ENCODE measurements at regions not wholly inside any gene's neighbourhood (a gene's known extent, or its start where the extent isn't known, plus 50 kb on each side); places are given as distances from the start of the nearest gene placed in this dataset.

- DNase-seq (ENCODE audit: low read depth), result no peak
These were observed 50.6 kb upstream of the PTGR2 start for GRCh38 chr14:73800970-73801515.

- no peak for DNase-seq (ENCODE audit: low read depth)
These were observed 53.9 kb upstream of the PTGR2 start for GRCh38 chr14:73797543-73798265.

DNA sequence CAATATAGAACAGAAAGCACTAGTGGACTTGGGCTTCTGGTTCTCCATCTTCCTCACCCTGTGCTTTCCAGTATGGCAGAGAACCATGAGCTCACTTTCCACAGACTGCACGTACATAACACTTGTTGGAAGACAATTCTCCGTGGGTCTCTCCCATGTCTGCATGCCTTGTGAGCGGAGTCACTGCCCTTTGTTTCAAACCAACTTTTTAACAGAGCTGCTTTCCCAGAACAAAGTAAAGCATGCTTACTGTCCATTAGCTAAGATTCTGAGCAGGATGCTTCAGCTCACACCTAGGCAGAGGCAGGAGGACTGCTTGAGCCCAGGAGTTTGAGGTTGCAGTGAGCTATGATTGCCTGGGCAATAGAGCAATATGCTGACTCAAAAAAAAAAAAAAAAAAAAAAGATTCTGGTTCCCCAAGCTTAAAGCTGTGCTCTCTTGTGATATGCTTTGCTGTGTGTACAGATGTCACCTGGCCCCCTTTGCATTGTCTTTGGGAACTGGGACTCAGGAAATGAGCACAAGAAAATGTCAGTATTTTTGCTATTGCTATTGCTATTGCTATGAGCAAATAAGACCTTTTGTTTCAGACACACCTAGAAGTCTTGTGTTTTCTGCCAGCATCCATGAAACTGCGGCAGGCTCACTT, 54.6 kb upstream of the PTGR2 start:
- DNase-seq (ENCODE audit: low read depth), result peak; percentile 25

DNA sequence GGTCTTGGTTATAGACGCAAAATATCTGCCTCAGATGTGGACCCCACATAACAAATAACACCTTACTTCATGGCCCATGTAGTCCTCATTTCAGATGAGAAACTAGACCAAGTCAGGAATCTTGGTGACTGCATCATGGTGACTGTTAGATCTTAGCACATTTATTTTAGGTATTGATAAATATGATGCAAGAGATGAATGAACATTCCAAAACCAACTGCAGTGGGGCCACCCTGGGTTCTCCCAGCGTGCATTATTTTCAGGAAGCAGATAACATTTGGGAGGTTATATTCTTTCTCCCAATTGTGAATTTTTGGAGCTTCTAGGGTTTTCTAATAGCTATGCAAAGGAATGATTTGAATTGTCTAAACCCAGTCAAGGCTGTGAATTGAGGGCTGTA, 55.2 kb upstream of the PTGR2 start:
- DNase-seq (ENCODE audit: low read depth), result no peak

DNA sequence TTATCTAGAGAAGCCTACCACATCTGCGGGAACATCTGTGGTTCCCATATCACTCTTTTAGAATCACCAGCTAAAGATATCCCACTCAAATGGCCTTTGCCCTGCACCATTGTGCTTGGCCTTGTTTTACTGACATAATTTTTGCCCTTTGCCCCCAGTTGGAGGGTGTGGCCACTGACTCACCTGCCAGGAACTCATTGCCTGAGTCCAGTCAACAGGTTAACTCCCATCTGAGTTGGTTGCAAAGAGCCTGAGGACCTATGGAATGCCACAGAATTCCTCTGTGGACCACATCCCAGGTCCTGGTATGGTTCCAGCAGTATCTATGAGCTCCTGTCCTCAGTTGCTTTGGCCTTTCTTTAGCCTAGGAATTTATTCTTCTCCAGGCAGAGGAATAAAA, 55.7 kb upstream of the PTGR2 start:
- DNase-seq (ENCODE audit: low read depth), result peak; percentile 85

GRCh38 chr14:73795466-73795865, 56.2 kb upstream of the PTGR2 start:
- DNase-seq (ENCODE audit: low read depth), result no peak

DNA sequence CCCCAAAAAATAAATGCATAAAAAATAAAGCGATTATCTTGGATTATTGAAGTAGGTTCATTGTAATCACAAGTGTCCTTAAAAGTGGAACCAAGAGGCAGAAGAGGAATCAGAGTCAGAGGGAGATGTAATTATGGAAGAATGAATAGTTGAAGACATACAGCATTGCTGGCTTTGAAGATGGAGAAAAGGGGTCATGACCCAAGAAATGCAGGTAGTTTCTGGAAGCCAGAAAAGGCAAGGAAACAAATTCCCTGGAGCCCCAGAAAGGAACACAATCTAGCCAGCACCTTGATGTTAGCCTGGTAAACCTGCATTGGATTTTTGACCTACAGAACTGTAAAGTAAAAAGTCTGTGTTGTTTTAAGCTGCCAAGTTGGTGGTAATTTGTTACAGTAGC, 57.5 kb upstream of the PTGR2 start:
- peak; percentile 51 for DNase-seq (ENCODE audit: low read depth)

DNA sequence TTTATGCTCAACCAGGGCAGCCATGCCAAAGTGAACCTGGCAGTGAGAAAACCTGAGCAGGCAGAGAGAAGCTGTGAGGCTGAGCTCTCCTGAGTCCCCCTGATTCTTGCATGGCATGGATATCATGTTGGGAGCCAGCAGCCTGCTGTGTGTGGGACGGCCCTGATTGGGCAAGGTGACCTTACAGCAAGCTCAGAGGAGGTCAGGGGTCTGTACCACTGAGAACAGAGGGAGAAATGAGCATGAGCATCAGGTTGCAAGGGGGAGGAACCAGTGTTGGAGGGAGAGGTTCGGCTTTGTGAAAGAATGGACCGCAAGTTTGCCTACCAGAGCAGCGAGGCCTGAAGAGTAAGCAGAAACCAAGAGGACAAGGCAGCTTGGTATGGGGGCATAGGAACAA, 59.1 kb upstream of the PTGR2 start:
- no peak for DNase-seq (ENCODE audit: low read depth)

DNA sequence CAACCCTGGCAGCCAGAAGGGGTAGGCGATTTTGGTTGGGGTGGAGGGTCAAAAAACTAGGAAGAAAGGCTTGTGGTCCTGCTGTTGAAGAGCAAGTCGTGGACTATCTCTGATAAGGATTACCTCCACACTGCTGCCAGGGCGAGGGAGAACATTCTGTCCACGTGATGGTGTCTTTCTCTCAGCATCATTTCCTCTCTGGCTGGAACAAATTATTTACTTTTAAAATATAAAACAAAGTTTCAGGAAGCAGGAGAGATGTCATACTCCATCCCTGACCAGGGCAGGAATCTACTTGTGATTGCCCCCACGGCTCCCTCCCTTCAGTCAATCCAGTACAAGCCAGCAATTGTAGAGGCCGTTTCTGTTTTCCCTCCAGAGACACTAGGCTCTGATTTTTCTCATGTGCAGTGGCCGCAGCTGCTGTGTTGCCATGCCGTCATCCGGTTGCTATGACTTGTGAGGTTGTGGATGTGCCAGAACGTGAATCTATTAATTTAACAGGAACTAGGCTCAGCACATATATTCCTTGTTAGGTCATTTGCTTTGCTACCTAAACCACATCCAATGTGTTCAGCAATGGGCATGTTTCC, 61.5 kb upstream of the PTGR2 start:
- peak; percentile 98 for DNase-seq (ENCODE audit: low read depth)

GRCh38 chr14:73788701-73789551, 62.7 kb upstream of the PTGR2 start:
- DNase-seq (ENCODE audit: low read depth), result no peak

DNA sequence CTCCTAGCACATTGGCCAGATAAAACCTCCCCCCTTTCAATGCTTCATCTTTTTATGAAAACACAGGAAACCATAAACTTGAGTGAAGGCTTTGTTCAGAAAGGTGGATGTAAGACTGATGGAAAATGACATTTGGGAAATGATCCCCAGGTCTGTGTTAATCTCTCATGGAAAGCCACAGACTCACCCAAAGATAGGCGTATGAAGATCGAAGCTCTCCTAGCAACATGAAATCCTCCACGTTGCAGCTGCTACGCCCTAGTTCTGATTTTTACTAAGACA, 63.4 kb upstream of the PTGR2 start:
- no peak for DNase-seq (ENCODE audit: low read depth)

DNA sequence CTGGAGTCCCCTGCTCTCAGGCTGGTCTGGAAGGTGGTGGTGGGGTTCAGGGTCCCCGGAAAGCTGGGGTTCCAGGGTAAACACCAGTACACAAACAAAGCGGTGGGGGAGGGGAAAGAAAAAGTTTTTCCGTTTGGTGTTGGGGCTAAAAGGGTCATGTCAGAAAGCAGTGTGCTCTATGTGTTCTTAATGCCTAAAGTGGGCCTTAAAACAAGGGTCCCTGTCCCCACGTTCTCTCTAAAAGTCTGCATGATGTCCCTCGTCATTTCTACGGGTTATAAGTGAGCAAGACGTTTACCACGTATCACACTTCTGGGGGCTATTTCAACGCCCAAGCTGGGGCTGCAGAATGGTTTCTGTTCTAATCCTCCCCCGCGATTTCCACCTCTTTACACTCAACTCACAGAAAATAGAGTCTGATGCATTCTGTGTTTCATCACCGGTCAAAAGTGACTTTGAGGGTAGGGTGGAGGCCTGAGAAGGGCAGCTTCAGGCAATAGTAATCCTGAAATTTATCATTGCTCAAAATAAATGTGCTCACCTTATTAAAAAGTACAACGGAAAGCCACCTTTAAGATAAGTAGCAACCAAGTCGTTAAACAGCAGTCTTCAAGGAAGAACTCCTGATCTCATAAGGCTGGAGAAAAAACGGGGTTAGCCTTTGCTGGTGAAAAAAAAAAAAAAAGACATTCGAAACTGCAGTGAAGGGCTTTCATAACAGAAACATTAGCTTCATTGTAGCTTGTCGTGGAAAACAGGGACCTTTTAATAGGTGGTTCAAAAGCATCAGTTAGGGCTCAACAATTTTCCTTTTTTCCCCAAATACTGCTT, 63.9 kb upstream of the PTGR2 start:
- peak; percentile 40 for DNase-seq (ENCODE audit: low read depth)

DNA sequence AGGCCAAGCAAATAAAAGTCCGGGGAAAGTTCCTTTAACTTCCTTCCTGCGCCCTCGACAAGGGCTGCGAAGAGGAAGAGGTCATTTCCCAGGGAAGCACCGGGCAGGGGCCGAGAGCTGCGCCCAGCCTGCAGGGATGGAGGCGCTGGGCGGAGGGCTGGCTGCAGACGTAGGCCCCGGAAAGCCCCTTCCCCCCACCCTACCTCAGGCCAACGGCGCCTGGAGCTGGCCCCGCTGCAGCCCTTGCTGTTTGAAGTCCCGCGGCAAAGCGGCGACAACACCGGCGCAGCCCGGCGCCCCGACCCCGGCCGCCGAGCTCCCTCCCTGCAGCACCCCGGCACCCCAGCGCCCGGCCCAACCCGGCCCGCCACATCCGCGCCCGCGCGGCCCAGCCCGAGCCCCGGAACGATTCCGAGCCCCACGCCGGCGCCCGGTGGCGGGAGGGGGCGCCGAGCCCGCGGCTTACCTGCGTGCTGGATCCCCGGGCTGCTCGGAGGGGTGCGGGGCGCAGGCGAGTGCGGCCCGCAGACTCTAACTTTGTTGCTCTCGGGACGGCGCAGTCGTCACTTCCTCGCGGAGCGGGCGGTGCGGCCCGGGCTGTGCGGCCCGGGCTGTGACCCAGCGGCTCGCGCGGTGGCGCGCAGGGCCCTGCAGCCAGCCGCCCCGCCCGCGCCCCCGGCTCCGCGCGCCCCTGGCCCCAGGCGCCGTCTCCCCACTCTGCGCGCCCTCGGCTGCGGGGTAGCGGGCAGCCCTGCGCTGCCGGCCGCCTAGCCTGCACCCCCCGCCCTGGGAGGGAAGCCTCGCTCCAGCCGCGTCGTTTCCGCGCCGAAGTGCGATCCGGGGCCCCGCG, 64.8 kb upstream of the PTGR2 start:
- peak; percentile 57 for DNase-seq (ENCODE audit: low read depth)

- DNase-seq (ENCODE audit: low read depth), result peak; percentile 95
These were observed 65.6 kb upstream of the PTGR2 start for GRCh38 chr14:73785834-73786635.

DNA sequence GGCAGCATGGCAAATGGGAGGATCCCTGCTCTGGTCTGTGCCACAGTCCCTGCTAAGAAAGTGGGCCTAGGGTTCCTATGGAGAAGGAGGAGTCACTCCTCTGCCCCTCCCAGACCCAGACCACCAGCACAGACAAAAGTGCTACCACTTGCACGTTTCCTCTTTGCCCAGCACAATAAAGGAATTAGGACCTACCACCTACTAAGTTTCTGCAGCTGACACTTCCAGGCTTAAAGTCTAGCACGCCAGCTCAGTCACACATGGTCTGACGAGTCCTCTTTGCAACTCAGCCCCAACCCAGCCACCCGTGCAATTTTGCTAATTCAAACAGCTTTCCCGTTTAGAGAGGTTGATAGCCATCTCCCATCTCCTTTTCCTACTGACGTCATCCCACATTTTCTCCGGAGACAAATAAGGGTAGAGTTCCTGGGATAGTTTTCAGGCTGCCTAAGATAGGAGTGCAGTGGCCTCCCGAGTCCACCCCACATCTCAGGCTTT, 66.2 kb upstream of the PTGR2 start:
- DNase-seq (ENCODE audit: low read depth), result peak; percentile 97

- DNase-seq (ENCODE audit: low read depth), result no peak
These were observed 66.7 kb upstream of the PTGR2 start for GRCh38 chr14:73784988-73785313.

DNA sequence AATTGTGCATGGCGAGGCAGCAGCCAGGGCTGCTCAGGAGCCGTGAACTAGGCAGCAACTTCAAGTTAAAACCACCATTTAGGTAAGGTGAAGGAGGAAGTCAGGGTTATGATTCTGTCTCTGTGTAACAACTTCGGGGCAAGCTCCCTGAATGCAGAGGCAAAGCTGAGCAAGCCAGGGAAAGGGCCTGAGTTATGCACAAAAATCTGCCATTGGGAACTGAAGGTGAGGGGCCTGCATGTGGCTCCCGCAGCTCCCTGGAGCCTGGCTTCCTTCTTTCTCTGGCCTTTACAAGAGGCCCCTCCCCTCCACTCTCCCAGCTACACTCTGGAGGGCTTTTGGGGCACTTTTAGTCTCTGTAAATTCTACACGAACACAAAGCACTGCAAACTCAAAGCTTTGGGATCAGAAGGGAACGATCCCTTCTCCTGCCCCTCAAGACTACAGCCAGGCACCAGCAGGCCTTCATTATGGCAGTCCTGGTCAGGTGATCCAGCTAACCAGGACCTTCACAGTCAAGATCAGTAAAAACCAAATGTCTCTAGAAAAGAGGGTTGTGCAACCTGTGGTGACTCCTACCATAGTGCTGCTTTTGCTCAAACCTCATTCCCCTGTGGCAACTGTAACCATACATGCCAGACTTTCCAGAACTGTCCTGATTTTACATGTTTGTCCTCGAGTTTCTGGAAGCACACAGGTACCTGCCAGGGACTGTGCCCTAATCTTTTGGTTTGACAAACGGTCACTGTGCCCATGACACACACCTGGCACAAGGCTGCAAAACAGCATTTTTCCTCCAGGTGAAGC, 67.2 kb upstream of the PTGR2 start:
- peak; percentile 75 for DNase-seq (ENCODE audit: low read depth)

DNA sequence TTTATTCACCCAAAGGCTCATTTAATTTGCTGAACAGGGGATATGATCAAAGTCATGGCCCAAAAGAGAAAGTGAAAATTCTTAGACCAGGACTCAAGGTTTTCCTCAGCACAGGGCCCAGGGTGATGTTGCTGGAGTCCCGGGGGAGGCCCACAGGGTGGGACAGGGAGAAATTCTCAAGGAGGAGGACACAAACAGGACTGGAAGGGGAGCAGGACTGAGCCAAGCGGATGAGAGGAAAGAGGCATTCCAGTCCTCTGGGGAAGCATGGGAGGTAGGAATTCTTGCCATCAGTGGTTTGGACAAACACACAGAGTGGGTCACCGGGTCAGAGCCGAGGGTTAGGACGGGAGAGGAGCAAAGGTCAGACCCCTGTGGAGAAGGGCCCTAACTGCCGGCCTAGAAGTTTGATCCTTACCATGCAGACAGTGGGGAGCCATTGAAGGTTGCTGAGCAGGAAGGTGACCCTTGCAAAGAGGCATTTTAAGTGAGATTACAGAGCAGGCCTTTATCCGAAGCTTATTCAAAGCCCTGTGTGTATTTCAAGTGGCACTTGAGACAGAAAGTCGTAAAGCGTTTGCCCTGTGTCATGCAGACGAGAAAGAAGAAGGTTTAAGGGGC, 68.4 kb upstream of the PTGR2 start:
- DNase-seq (ENCODE audit: low read depth), result peak; percentile 25
